HepG2 (cell line): ENCODE measurements at regions not wholly inside any gene's neighbourhood (a gene's known extent, or its start where the extent isn't known, plus 50 kb on each side); places are given as distances from the start of the nearest gene placed in this dataset.

Experiments used
- ATAC-seq: fragments of 200-7000 bp; cut with Tn5 transposase; 3 replicates; pipeline ENCODE4 v1.9.1; 2020; ENCODE audit warnings: mild to moderate bottlenecking, moderate library complexity
- BruUV-seq: library from RNA; stranded (reverse); fragments of 400-500 nt; replicated peaks from 2 replicates; lab custom pipeline; 2021; lab: Mats Ljungman, UMichigan
- CTCF ChIA-PET: fragments of 300-600 bp; formaldehyde crosslinking; extraction: SDS; loops from one replicate; lab custom pipeline; 2021; ENCODE audit warnings: low total read pairs, inconsistent platforms, low intra/inter-chr PET ratio; lab: Yijun Ruan, JAX
- POLR2A ChIA-PET: fragments of 350-600 bp; sonication (Branson Sonifier 250); formaldehyde crosslinking; loops from one replicate; lab custom pipeline; 2020; ENCODE audit warnings: antibody characterized with exemption, inconsistent platforms; lab: Yijun Ruan, JAX
- DNase-seq: peaks from one replicate; pipeline ENCODE4 v3.0.0-alpha.2; 2015; ENCODE audit warnings: low spot score
- FAIRE-seq: peaks from 3 replicates; lab custom pipeline; 2011; peaks lifted over from hg19 to GRCh38; lab: Jason Lieb, UNC
- H2AFZ ChIP-seq: one replicate; pipeline ENCODE4 v1.6.1; 2011; ENCODE audit warnings: low read length, inconsistent platforms
- H3K27ac ChIP-seq: fragments of 300-600 bp; 3 replicates; pipeline ENCODE4 v1.8.0; 2011; ENCODE audit warnings: mixed run types, mild to moderate bottlenecking, mixed read lengths, low read length, inconsistent platforms; ENCODE audit not compliant: insufficient read depth; ENCODE audit errors: extremely low read length
- H3K27me3 ChIP-seq, 2 experiments: fragments of 200-600 bp in 1 of 2; 2 replicates in 1 of 2; 3 replicates in 1 of 2; pipeline versions ENCODE4 v1.6.0 to v1.8.0; 2011; ENCODE audit warnings: low read length in 2 of 2, mild to moderate bottlenecking in 2 of 2, moderate library complexity in 2 of 2, inconsistent platforms in 1 of 2; ENCODE audit not compliant: insufficient read depth in 2 of 2, control insufficient read depth in 1 of 2
- H3K36me3 ChIP-seq, 2 experiments: fragments of 200-600 bp in 1 of 2; replicated peaks in 1 of 2; 2 replicates in 1 of 2; 3 replicates in 1 of 2; pipeline versions ENCODE4 v1.5.1 to v1.8.0; 2011; ENCODE audit warnings: low read length in 2 of 2, inconsistent platforms in 1 of 2; ENCODE audit not compliant: insufficient read depth in 2 of 2, control insufficient read depth in 1 of 2
- H3K4me1 ChIP-seq: 2 replicates; pipeline ENCODE4 v1.5.1; 2012; ENCODE audit warnings: low read length, inconsistent platforms; ENCODE audit not compliant: insufficient read depth
- H3K4me2 ChIP-seq: 2 replicates; pipeline ENCODE4 v1.6.0; 2011; ENCODE audit warnings: low read depth, low read length, inconsistent platforms
- H3K4me3 ChIP-seq, 3 experiments: fragments of 200-600 bp in 1 of 3; sonication (generic), shearing (Covaris generic) in 1 of 3; replicated peaks in 1 of 3; 2 replicates each; pipeline ENCODE4 v1.5.1; 2011 to 2016; ENCODE audit warnings: low read length in 3 of 3, inconsistent platforms in 2 of 3, low read depth in 2 of 3, mild to moderate bottlenecking in 2 of 3, control low read depth in 1 of 3, mixed read lengths in 1 of 3; ENCODE audit not compliant: insufficient read depth in 1 of 3
- H3K79me2 ChIP-seq: one replicate; pipeline ENCODE4 v1.6.1; 2011; ENCODE audit warnings: low read length, inconsistent platforms; ENCODE audit not compliant: insufficient read depth
- H3K9ac ChIP-seq: 2 replicates; pipeline ENCODE4 v1.6.0; 2011; ENCODE audit warnings: mild to moderate bottlenecking, low read depth, low read length, inconsistent platforms; ENCODE audit not compliant: insufficient read depth
- H3K9me3 ChIP-seq: 2 replicates; pipeline ENCODE4 v1.5.1; 2012; ENCODE audit warnings: mild to moderate bottlenecking, low read length
- H4K20me1 ChIP-seq: 2 replicates; pipeline ENCODE4 v1.6.0; 2011; ENCODE audit warnings: inconsistent platforms, mild to moderate bottlenecking, low read length, moderate library complexity; ENCODE audit not compliant: insufficient read depth
- ATF1 ChIP-seq: IDR thresholded peaks from 2 replicates; pipeline ENCODE4 v1.6.1; 2016; ENCODE audit warnings: mild to moderate bottlenecking, control low read depth
- DR1 ChIP-seq: sonication (generic); formaldehyde crosslinking; IDR thresholded peaks from 2 replicates; pipeline ENCODE4 v1.8.0; 2021; ENCODE audit warnings: mild to moderate bottlenecking, missing genetic modification reagents, inconsistent platforms
- FOXA1 ChIP-seq, 2 experiments: fragments of 450-650 bp in 1 of 2; sonication (generic) in 1 of 2; formaldehyde crosslinking in 1 of 2; IDR thresholded peaks; 2 replicates each; pipeline versions ENCODE4 v1.4.0 to v1.6.1; 2016 to 2020; ENCODE audit warnings: missing genetic modification reagents in 1 of 2
- FOXP1 ChIP-seq, 2 experiments: fragments of 450-650 bp in 1 of 2; IDR thresholded peaks; 2 replicates each; pipeline ENCODE4 v1.6.1; 2017 to 2018; ENCODE audit warnings: antibody characterized with exemption in 1 of 2
- IKZF1 ChIP-seq: fragments of 450-650 bp; IDR thresholded peaks from 2 replicates; pipeline ENCODE4 v1.7.1; 2016
- JUNB ChIP-seq: sonication (generic); formaldehyde crosslinking; IDR thresholded peaks from 2 replicates; pipeline ENCODE4 v1.8.0; 2022; ENCODE audit warnings: missing genetic modification reagents, mild to moderate bottlenecking, borderline replicate concordance
- LCORL ChIP-seq, 2 experiments: fragments of 450-650 bp in 1 of 2; sonication (generic) in 1 of 2; formaldehyde crosslinking in 1 of 2; IDR thresholded peaks; 2 replicates each; pipeline versions ENCODE4 v1.5.0 to v1.6.1; 2017 to 2020; ENCODE audit warnings: antibody characterized with exemption in 1 of 2, missing genetic modification reagents in 1 of 2
- NBN ChIP-seq: fragments of 450-650 bp; conservative IDR thresholded peaks from 2 replicates; pipeline ENCODE4 v1.6.1; 2017
- NFRKB ChIP-seq: fragments of 450-650 bp; IDR thresholded peaks from 2 replicates; pipeline ENCODE4 v1.6.1; 2017
- NONO ChIP-seq, 2 experiments: fragments of 450-650 bp in 1 of 2; sonication (generic) in 1 of 2; formaldehyde crosslinking in 1 of 2; IDR thresholded peaks in 1 of 2; conservative IDR thresholded peaks in 1 of 2; 2 replicates each; pipeline versions ENCODE4 v1.6.1 to v1.8.0; 2017 to 2022; ENCODE audit warnings: mild to moderate bottlenecking in 1 of 2, missing genetic modification reagents in 1 of 2, moderate library complexity in 1 of 2
- PHB2 ChIP-seq: fragments of 450-650 bp; IDR thresholded peaks from 2 replicates; pipeline ENCODE4 v1.6.1; 2018; ENCODE audit not compliant: partially characterized antibody
- SOX6 ChIP-seq, 2 experiments: fragments of 450-650 bp in 1 of 2; sonication (generic) in 1 of 2; formaldehyde crosslinking in 1 of 2; IDR thresholded peaks; 2 replicates each; pipeline versions ENCODE4 v1.4.0 to v1.6.1; 2017 to 2020; ENCODE audit warnings: antibody characterized with exemption in 1 of 2, mild to moderate bottlenecking in 1 of 2, missing genetic modification reagents in 1 of 2
- THYN1 ChIP-seq: sonication (generic); formaldehyde crosslinking; IDR thresholded peaks from 2 replicates; pipeline ENCODE4 v1.8.1; 2023; ENCODE audit warnings: low read depth, mild to moderate bottlenecking, moderate library complexity, missing genetic modification reagents, borderline replicate concordance
- ZBTB8A ChIP-seq: sonication (generic); formaldehyde crosslinking; IDR thresholded peaks from 2 replicates; pipeline ENCODE4 v1.4.0; 2020; ENCODE audit warnings: mild to moderate bottlenecking, low read depth, missing genetic modification reagents, borderline replicate concordance
- ZNF143 ChIP-seq: sonication (generic); formaldehyde crosslinking; IDR thresholded peaks from 2 replicates; pipeline ENCODE4 v1.4.0; 2020; ENCODE audit warnings: missing genetic modification reagents
- ZNF879 ChIP-seq: sonication (generic); formaldehyde crosslinking; IDR thresholded peaks from 2 replicates; pipeline ENCODE4 v1.8.1; 2023; ENCODE audit warnings: missing genetic modification reagents
- WGBS: methylation state at CpG from one replicate; pipeline ENCODE4 v1.1.6; 2017; ENCODE audit warnings: low lambda C conversion rate; 5-methylcytosine and 5-hydroxymethylcytosine counted together
- in situ Hi-C: cut with HindIII; loops from 2 replicates; pipeline ENCODE4 v1.10.0; 2017; ENCODE audit warnings: low pct_unique_long_range_greater_than_20kb; ENCODE audit not compliant: extremely low pct_ligation_motif_present
- intact Hi-C: fragments of 100-400 bp; cut with micrococcal nuclease; formaldehyde crosslinking; loops from one replicate; pipeline ENCODE4 v1.10.0; 2022; ENCODE audit not compliant: unreplicated experiment
- TF ChIP-seq, protein P1 (sequence below): sonication (generic); formaldehyde crosslinking; IDR thresholded peaks from 2 replicates; pipeline ENCODE4 v1.8.1; 2023; ENCODE audit warnings: mild to moderate bottlenecking, moderate library complexity, missing genetic modification reagents
- TF ChIP-seq, protein P2 (sequence below): sonication (generic); formaldehyde crosslinking; IDR thresholded peaks from 2 replicates; pipeline ENCODE4 v1.5.0; 2020; ENCODE audit warnings: mild to moderate bottlenecking, missing genetic modification reagents
- TF ChIP-seq, protein P3 (sequence below): fragments of 450-650 bp; IDR thresholded peaks from 2 replicates; pipeline ENCODE4 v1.6.1; 2016

DNA sequence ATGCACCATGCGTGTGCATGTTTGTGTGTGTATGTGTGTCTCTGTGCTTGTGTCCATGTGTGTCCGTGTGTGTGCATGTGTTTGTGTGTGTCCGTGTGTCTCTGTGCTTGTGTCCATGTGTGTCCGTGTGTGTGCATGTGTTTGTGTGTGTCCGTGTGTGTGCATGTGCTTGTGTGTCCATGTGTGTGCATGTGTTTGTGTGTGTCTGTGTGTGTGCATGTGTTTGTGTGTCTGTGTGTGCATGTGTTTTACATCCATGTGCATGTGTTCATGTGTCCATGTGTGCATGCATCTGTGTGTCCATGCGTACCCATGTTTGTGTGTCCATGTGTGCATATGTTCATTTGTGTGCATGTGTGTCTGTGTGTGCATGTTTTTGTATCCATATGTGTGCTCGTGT, 100.5 kb downstream of the LBH start:
- in situ Hi-C loops (no loop called here), intact Hi-C loops (no loop called here)
- ChIA-PET POLR2A (no interaction called here), CTCF (no interaction called here)
- Histone ChIP-seq H3K4me3 (no peak overlapping the region), H3K79me2 (no peaks in the 10 kb centered on the region), H3K9ac (no peak overlapping the region), H3K36me3 (no peaks in the 10 kb centered on the region), H3K9me3 (0 out of 2 replicates have a peak, but pooled peaks cover 3% of the 10 kb centered on the region), H4K20me1 (no peaks in the 10 kb centered on the region), H3K4me1 (0 out of 2 replicates have a peak, but pooled peaks cover 7% of the 10 kb centered on the region), H3K4me2 (no peak overlapping the region), H3K27ac (no peak overlapping the region), H3K27me3 (no peaks in the 10 kb centered on the region), H2AFZ (no peak overlapping the region)
- BruUV-seq, result no TSS peak
- FAIRE-seq (peak; percentile 79), ATAC-seq (no peak), DNase-seq (no peak)
- WGBS, result 55% methylated on average over 7 of the region's 7 CpGs
- TF ChIP-seq, protein P1, sequence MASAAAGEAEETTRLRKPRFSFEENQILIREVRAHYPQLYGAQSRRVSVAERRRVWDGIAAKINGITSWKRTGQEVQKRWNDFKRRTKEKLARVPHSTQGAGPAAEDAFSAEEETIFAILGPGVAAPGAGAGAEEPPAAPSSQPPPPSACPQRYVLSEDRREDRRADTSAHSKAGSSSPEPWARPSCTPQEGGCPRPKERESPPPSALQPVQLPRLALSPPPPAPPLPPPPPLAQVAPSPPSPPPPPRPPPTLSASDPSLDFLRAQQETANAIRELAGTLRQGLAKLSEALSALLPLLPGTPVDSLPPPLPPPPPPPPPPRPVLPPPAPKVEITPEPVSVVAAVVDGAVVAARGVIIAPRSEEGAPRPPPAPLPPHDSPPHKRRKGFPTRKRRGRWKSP (CRISPR knock-in tag), result no peak
- TF ChIP-seq ZBTB8A (CRISPR knock-in tag) (no peak), NONO (IDR thresholded peaks at IDR 0.05) (0 out of 2 replicates have a peak, but pooled peaks have one; percentile 34), NONO (CRISPR knock-in tag; conservative IDR thresholded peaks at IDR 0.05) (no peak), NBN (peak; percentile 86; the same call in 1 of the 2 replicates), ATF1 (CRISPR knock-in tag) (no peak), FOXA1 (IDR thresholded peaks at IDR 0.05) (0 out of 2 replicates have a peak, but pooled peaks have one; percentile 12), FOXA1 (CRISPR knock-in tag; IDR thresholded peaks at IDR 0.05) (no peak), IKZF1 (peak; percentile 87; the same call in 1 of the 2 replicates), FOXP1 (IDR thresholded peaks at IDR 0.05) (peak; percentile 60; the same call in 1 of the 2 replicates), FOXP1 (CRISPR knock-in tag; IDR thresholded peaks at IDR 0.05) (no peak), ZNF143 (no peak), DR1 (CRISPR knock-in tag) (no peak), PHB2 (peak; percentile 71), ZNF879 (no peak), SOX6 (IDR thresholded peaks at IDR 0.05) (peak; percentile 77; the same call in 1 of the 2 replicates), SOX6 (CRISPR knock-in tag; IDR thresholded peaks at IDR 0.05) (no peak), JUNB (CRISPR knock-in tag) (0 out of 2 replicates have a peak, but pooled peaks have one; percentile 35), NFRKB (peak; percentile 52; the same call in 1 of the 2 replicates), LCORL (IDR thresholded peaks at IDR 0.05) (0 out of 2 replicates have a peak, but pooled peaks have one; percentile 32), LCORL (CRISPR knock-in tag; IDR thresholded peaks at IDR 0.05) (no peak), THYN1 (CRISPR knock-in tag) (no peak)
- TF ChIP-seq, protein P2, sequence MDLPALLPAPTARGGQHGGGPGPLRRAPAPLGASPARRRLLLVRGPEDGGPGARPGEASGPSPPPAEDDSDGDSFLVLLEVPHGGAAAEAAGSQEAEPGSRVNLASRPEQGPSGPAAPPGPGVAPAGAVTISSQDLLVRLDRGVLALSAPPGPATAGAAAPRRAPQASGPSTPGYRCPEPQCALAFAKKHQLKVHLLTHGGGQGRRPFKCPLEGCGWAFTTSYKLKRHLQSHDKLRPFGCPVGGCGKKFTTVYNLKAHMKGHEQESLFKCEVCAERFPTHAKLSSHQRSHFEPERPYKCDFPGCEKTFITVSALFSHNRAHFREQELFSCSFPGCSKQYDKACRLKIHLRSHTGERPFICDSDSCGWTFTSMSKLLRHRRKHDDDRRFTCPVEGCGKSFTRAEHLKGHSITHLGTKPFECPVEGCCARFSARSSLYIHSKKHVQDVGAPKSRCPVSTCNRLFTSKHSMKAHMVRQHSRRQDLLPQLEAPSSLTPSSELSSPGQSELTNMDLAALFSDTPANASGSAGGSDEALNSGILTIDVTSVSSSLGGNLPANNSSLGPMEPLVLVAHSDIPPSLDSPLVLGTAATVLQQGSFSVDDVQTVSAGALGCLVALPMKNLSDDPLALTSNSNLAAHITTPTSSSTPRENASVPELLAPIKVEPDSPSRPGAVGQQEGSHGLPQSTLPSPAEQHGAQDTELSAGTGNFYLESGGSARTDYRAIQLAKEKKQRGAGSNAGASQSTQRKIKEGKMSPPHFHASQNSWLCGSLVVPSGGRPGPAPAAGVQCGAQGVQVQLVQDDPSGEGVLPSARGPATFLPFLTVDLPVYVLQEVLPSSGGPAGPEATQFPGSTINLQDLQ (CRISPR knock-in tag), result no peak
- TF ChIP-seq, protein P3, sequence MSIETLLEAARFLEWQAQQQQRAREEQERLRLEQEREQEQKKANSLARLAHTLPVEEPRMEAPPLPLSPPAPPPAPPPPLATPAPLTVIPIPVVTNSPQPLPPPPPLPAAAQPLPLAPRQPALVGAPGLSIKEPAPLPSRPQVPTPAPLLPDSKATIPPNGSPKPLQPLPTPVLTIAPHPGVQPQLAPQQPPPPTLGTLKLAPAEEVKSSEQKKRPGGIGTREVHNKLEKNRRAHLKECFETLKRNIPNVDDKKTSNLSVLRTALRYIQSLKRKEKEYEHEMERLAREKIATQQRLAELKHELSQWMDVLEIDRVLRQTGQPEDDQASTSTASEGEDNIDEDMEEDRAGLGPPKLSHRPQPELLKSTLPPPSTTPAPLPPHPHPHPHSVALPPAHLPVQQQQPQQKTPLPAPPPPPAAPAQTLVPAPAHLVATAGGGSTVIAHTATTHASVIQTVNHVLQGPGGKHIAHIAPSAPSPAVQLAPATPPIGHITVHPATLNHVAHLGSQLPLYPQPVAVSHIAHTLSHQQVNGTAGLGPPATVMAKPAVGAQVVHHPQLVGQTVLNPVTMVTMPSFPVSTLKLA, result peak; percentile 100
